ENCODE measurements at regions not wholly inside any gene's neighbourhood (a gene's known extent, or its start where the extent isn't known, plus 50 kb on each side); places are given as distances from the start of the nearest gene placed in this dataset.

DNA sequence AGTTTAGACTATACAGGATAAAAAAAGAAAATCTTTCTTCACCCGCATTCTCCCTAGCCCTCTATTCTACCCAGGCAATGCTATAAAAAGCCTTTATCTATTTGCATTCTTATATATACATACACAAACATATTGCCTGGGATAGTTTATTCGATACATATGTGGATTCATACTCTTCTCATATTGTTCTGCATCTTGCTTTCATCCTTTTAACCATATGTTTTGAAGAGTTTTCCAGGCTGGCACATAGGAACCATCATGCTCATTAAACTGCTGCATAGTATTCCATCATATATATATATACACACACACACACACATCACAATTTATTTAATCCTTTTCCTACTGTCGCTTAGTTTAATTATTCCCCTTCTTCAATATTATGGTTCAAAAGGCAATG is 461.2 kb downstream of the NTRK2 start:
- H3K36me3 ChIP-seq (ENCODE audit: insufficient read depth, low read length, poor library complexity, severe bottlenecking) = no peaks in the 10 kb centered on the region
- TF ChIP-seq EZH2 (IDR thresholded peaks at IDR 0.05; ENCODE audit: borderline replicate concordance, low read depth, low read length, poor library complexity, severe bottlenecking) = no peak
- TF ChIP-seq, protein P1, sequence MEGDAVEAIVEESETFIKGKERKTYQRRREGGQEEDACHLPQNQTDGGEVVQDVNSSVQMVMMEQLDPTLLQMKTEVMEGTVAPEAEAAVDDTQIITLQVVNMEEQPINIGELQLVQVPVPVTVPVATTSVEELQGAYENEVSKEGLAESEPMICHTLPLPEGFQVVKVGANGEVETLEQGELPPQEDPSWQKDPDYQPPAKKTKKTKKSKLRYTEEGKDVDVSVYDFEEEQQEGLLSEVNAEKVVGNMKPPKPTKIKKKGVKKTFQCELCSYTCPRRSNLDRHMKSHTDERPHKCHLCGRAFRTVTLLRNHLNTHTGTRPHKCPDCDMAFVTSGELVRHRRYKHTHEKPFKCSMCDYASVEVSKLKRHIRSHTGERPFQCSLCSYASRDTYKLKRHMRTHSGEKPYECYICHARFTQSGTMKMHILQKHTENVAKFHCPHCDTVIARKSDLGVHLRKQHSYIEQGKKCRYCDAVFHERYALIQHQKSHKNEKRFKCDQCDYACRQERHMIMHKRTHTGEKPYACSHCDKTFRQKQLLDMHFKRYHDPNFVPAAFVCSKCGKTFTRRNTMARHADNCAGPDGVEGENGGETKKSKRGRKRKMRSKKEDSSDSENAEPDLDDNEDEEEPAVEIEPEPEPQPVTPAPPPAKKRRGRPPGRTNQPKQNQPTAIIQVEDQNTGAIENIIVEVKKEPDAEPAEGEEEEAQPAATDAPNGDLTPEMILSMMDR (conservative IDR thresholded peaks at IDR 0.05; ENCODE audit: low read depth, low read length) = no peak
- intact Hi-C loops (cut with micrococcal nuclease; ENCODE audit: unreplicated experiment) = no loop called here
- H3K27ac ChIP-seq (ENCODE audit: low read depth, low read length, poor library complexity, severe bottlenecking) = no peak overlapping the region
- no peaks in the 10 kb centered on the region for H3K4me1 ChIP-seq (ENCODE audit: insufficient read depth, low read length, poor library complexity, severe bottlenecking)
- POLR2A ChIA-PET (ENCODE audit: low non-redundant PET) = no interaction called here
- CTCF ChIA-PET = no interaction called here
- no peaks in the 10 kb centered on the region for H3K27me3 ChIP-seq (replicated peaks; ENCODE audit: insufficient read depth, low read depth, low read length, poor library complexity)
- no peaks in the 10 kb centered on the region for H3K9me3 ChIP-seq (ENCODE audit: low read depth, low read length, poor library complexity, severe bottlenecking)
- H3K4me3 ChIP-seq (ENCODE audit: low read depth, low read length, poor library complexity, severe bottlenecking) = no peak overlapping the region
- no TSS peak for BruUV-seq (replicated peaks)
- DNase-seq (ENCODE audit: low spot score) = no peak

DNA sequence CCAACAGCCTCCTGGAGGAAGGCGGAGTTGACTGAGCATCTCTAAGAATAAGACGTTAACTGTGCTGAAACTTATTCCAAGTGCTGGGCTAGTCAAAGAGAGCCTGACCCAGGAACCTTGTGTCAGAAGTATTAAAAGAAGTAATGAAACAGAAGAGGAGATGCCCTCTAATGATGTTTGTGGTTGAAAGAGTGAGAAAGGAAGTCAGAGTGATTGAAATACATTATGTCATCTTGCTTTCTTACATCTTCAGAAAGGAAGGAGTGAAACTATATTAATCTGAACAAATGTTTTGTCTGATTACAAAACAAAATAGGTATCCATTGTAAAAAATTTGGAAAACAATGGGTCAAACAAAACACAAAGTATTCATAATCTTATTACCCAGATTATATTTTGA is 460.7 kb downstream of the NTRK2 start:
- ChIA-PET POLR2A (ENCODE audit: low non-redundant PET) (interaction anchor here (0.7 kb wide), 1 partner anchor 406 kb away, joined by 3 read pairs; no protein-coding TSS in a partner anchor), CTCF (no interaction called here)
- DNase-seq (ENCODE audit: low spot score) = no peak
- Histone ChIP-seq H3K9me3 (ENCODE audit: low read depth, low read length, poor library complexity, severe bottlenecking) (no peaks in the 10 kb centered on the region), H3K4me3 (ENCODE audit: low read depth, low read length, poor library complexity, severe bottlenecking) (no peak overlapping the region), H3K27me3 (replicated peaks; ENCODE audit: insufficient read depth, low read depth, low read length, poor library complexity) (no peaks in the 10 kb centered on the region), H3K27ac (ENCODE audit: low read depth, low read length, poor library complexity, severe bottlenecking) (no peak overlapping the region), H3K36me3 (ENCODE audit: insufficient read depth, low read length, poor library complexity, severe bottlenecking) (no peaks in the 10 kb centered on the region), H3K4me1 (ENCODE audit: insufficient read depth, low read length, poor library complexity, severe bottlenecking) (no peaks in the 10 kb centered on the region)
- TF ChIP-seq, protein P1 (conservative IDR thresholded peaks at IDR 0.05; ENCODE audit: low read depth, low read length) = no peak
- no peak for TF ChIP-seq EZH2 (IDR thresholded peaks at IDR 0.05; ENCODE audit: borderline replicate concordance, low read depth, low read length, poor library complexity, severe bottlenecking)
- intact Hi-C loops (cut with micrococcal nuclease; ENCODE audit: unreplicated experiment) = no loop called here
- BruUV-seq (replicated peaks) = no TSS peak

DNA sequence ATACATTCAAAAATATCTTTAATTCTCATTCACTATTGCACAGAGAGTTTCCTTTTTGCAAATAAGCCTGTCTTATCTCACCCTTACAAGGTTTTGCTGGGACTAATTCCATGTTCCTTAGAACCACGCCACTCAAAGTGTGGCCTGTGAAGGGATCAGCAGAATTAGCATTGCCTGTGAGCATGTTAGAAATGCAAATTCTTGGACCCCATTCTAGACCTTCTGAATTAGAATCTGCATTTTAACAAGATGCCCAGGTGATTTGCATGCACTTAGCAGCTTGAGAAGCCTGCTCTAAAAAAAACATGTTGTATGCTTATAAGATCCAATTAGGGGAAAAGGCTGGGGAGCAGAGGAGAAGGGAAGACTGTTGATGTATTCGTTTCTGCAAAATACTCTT is 460.0 kb downstream of the NTRK2 start:
- TF ChIP-seq EZH2 (IDR thresholded peaks at IDR 0.05; ENCODE audit: borderline replicate concordance, low read depth, low read length, poor library complexity, severe bottlenecking) = no peak
- TF ChIP-seq, protein P1 (conservative IDR thresholded peaks at IDR 0.05; ENCODE audit: low read depth, low read length) = no peak
- no peak for DNase-seq (ENCODE audit: low spot score)
- H3K4me3 ChIP-seq (ENCODE audit: low read depth, low read length, poor library complexity, severe bottlenecking) = no peak overlapping the region
- no peaks in the 10 kb centered on the region for H3K9me3 ChIP-seq (ENCODE audit: low read depth, low read length, poor library complexity, severe bottlenecking)
- no peak overlapping the region for H3K27ac ChIP-seq (ENCODE audit: low read depth, low read length, poor library complexity, severe bottlenecking)
- CTCF ChIA-PET = no interaction called here
- BruUV-seq (replicated peaks) = no TSS peak
- intact Hi-C loops (cut with micrococcal nuclease; ENCODE audit: unreplicated experiment) = no loop called here
- H3K27me3 ChIP-seq (replicated peaks; ENCODE audit: insufficient read depth, low read depth, low read length, poor library complexity) = no peaks in the 10 kb centered on the region
- no peaks in the 10 kb centered on the region for H3K4me1 ChIP-seq (ENCODE audit: insufficient read depth, low read length, poor library complexity, severe bottlenecking)
- POLR2A ChIA-PET (ENCODE audit: low non-redundant PET) = interaction anchor here (0.7 kb wide), 1 partner anchor 405 kb away, joined by 3 read pairs; no protein-coding TSS in a partner anchor
- H3K36me3 ChIP-seq (ENCODE audit: insufficient read depth, low read length, poor library complexity, severe bottlenecking) = no peaks in the 10 kb centered on the region
